ENCODE measurements at regions not wholly inside any gene's neighbourhood (a gene's known extent, or its start where the extent isn't known, plus 50 kb on each side); places are given as distances from the start of the nearest gene placed in this dataset.

- peaks cover 5% of the 10 kb centered on the region for H3K27me3 Mint-ChIP-seq (ENCODE audit: insufficient read depth)
- DNase-seq = no peak
- peaks cover 8% of the 10 kb centered on the region; the same call in 1 of the 2 replicates for H3K36me3 Mint-ChIP-seq (ENCODE audit: low read depth)
- peaks cover 8% of the 10 kb centered on the region; the same call in 1 of the 2 replicates for H3K4me1 Mint-ChIP-seq (ENCODE audit: low read depth)
- TF ChIP-seq CTCF (IDR thresholded peaks at IDR 0.05) = no peak
- peaks cover 19% of the 10 kb centered on the region for H3K9me3 Mint-ChIP-seq
- H3K27ac Mint-ChIP-seq = no peak overlapping the region
- no peak overlapping the region for H3K4me3 Mint-ChIP-seq
These were observed 172.2 kb upstream of the CENPW start for GRCh38 chr6:126167726-126168125.

GRCh38 chr6:126170433-126170832, 169.5 kb upstream of the CENPW start:
- DNase-seq = no peak
- Mint-ChIP-seq H3K4me3 (no peak overlapping the region), H3K4me1 (ENCODE audit: low read depth) (peaks cover 8% of the 10 kb centered on the region; the same call in 1 of the 2 replicates), H3K27ac (no peak overlapping the region), H3K27me3 (ENCODE audit: insufficient read depth) (peaks cover 2% of the 10 kb centered on the region), H3K36me3 (ENCODE audit: low read depth) (no peaks in the 10 kb centered on the region), H3K9me3 (no peaks in the 10 kb centered on the region)
- TF ChIP-seq CTCF (IDR thresholded peaks at IDR 0.05) = no peak

GRCh38 chr6:126170978-126171382, 168.9 kb upstream of the CENPW start:
- peak overlapping the region; percentile 5; the same call in 1 of the 2 replicates for H3K4me3 Mint-ChIP-seq
- H3K4me1 Mint-ChIP-seq (ENCODE audit: low read depth) = peaks cover 8% of the 10 kb centered on the region; the same call in 1 of the 2 replicates
- peaks cover 2% of the 10 kb centered on the region for H3K27me3 Mint-ChIP-seq (ENCODE audit: insufficient read depth)
- DNase-seq = peak; percentile 11
- no peaks in the 10 kb centered on the region for H3K9me3 Mint-ChIP-seq
- H3K27ac Mint-ChIP-seq = no peak overlapping the region
- H3K36me3 Mint-ChIP-seq (ENCODE audit: low read depth) = no peaks in the 10 kb centered on the region
- peak; percentile 82 for TF ChIP-seq CTCF (IDR thresholded peaks at IDR 0.05)

- no peak for DNase-seq
- H3K4me1 Mint-ChIP-seq (ENCODE audit: low read depth) = peaks cover 8% of the 10 kb centered on the region; the same call in 1 of the 2 replicates
- H3K27ac Mint-ChIP-seq = no peak overlapping the region
- H3K4me3 Mint-ChIP-seq = no peak overlapping the region
- H3K9me3 Mint-ChIP-seq = no peaks in the 10 kb centered on the region
- no peak for TF ChIP-seq CTCF (IDR thresholded peaks at IDR 0.05)
- peaks cover 2% of the 10 kb centered on the region for H3K27me3 Mint-ChIP-seq (ENCODE audit: insufficient read depth)
- H3K36me3 Mint-ChIP-seq (ENCODE audit: low read depth) = no peaks in the 10 kb centered on the region
These were observed 167.8 kb upstream of the CENPW start for GRCh38 chr6:126172131-126172530.

- no peak for DNase-seq
- peaks cover 5% of the 10 kb centered on the region for H3K27me3 Mint-ChIP-seq (ENCODE audit: insufficient read depth)
- H3K9me3 Mint-ChIP-seq = no peaks in the 10 kb centered on the region
- no peaks in the 10 kb centered on the region for H3K36me3 Mint-ChIP-seq (ENCODE audit: low read depth)
- TF ChIP-seq CTCF (IDR thresholded peaks at IDR 0.05) = no peak
- no peak overlapping the region for H3K4me3 Mint-ChIP-seq
- no peak overlapping the region for H3K27ac Mint-ChIP-seq
- peaks cover 8% of the 10 kb centered on the region; the same call in 1 of the 2 replicates for H3K4me1 Mint-ChIP-seq (ENCODE audit: low read depth)
These were observed 166.7 kb upstream of the CENPW start for GRCh38 chr6:126173265-126173664.

- TF ChIP-seq CTCF (IDR thresholded peaks at IDR 0.05) = no peak
These were observed 165.2 kb upstream of the CENPW start for GRCh38 chr6:126174697-126175096.

More at GRCh38 chr6:126174697-126175096, 165.2 kb upstream of the CENPW start:
- DNase-seq = no peak
- H3K9me3 Mint-ChIP-seq = no peaks in the 10 kb centered on the region
- peaks cover 8% of the 10 kb centered on the region; the same call in 1 of the 2 replicates for H3K4me1 Mint-ChIP-seq (ENCODE audit: low read depth)
- H3K27me3 Mint-ChIP-seq (ENCODE audit: insufficient read depth) = peaks cover 5% of the 10 kb centered on the region
- H3K36me3 Mint-ChIP-seq (ENCODE audit: low read depth) = no peaks in the 10 kb centered on the region
- no peak overlapping the region for H3K4me3 Mint-ChIP-seq
- no peak overlapping the region for H3K27ac Mint-ChIP-seq
